ENCODE measurements at regions not wholly inside any gene's neighbourhood (a gene's known extent, or its start where the extent isn't known, plus 50 kb on each side); places are given as distances from the start of the nearest gene placed in this dataset.

DNA sequence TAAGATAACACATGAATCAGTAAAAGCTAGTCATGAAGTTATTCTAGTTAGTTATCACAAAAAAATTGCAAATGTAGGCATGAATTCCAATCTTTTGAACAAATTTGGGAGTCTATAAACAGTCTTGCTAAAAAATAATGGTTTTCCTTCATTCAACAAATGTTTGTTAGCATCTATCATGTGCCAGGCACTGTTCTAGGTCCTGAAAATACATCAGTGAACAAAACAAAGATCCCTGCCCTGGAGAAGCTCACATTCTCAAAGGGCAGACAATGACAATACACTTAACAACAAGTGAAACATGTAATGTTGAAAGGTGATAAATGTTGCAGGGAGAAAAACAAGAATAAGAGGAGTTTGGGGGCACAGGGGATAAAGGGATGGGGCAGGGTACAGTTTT lies 86.9 kb downstream of the OTX2 start:
- Histone ChIP-seq H3K4me3 (ENCODE audit: low read depth, low read length) (no peak overlapping the region), H3K9me3 (no peaks in the 10 kb centered on the region), H3K4me1 (no peaks in the 10 kb centered on the region; the same call in 1 of the 2 replicates), H3K36me3 (ENCODE audit: control insufficient read depth, insufficient read depth, low read length) (no peaks in the 10 kb centered on the region), H3K27me3 (replicated peaks; ENCODE audit: control insufficient read depth, insufficient read depth, low read length) (no peaks in the 10 kb centered on the region)
- H3K4me1 Mint-ChIP-seq (ENCODE audit: low read depth, unreplicated experiment), result peaks cover 10% of the 10 kb centered on the region
- intact Hi-C loops (cut with micrococcal nuclease; ENCODE audit: unreplicated experiment), result no loop called here
- ChIA-PET POLR2A (no interaction called here), CTCF (no interaction called here)
- no peaks in the 10 kb centered on the region for H3K9me3 Mint-ChIP-seq (ENCODE audit: unreplicated experiment)
- no peak overlapping the region for H3K4me3 Mint-ChIP-seq (ENCODE audit: unreplicated experiment)
- H3K27me3 Mint-ChIP-seq (ENCODE audit: insufficient read depth, unreplicated experiment), result no peaks in the 10 kb centered on the region
- H3K36me3 Mint-ChIP-seq (ENCODE audit: insufficient read depth, unreplicated experiment), result no peaks in the 10 kb centered on the region
- no peak overlapping the region for H3K27ac Mint-ChIP-seq (ENCODE audit: unreplicated experiment)
- no TSS peak for BruUV-seq (replicated peaks)
- no peak for DNase-seq
- TF ChIP-seq, protein P1, sequence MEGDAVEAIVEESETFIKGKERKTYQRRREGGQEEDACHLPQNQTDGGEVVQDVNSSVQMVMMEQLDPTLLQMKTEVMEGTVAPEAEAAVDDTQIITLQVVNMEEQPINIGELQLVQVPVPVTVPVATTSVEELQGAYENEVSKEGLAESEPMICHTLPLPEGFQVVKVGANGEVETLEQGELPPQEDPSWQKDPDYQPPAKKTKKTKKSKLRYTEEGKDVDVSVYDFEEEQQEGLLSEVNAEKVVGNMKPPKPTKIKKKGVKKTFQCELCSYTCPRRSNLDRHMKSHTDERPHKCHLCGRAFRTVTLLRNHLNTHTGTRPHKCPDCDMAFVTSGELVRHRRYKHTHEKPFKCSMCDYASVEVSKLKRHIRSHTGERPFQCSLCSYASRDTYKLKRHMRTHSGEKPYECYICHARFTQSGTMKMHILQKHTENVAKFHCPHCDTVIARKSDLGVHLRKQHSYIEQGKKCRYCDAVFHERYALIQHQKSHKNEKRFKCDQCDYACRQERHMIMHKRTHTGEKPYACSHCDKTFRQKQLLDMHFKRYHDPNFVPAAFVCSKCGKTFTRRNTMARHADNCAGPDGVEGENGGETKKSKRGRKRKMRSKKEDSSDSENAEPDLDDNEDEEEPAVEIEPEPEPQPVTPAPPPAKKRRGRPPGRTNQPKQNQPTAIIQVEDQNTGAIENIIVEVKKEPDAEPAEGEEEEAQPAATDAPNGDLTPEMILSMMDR (IDR thresholded peaks at IDR 0.05; ENCODE audit: insufficient read depth in 1 of 2, low read depth in 1 of 2, low read length in 1 of 2, severe bottlenecking in 1 of 2, unreplicated experiment in 1 of 2), result no peak

DNA sequence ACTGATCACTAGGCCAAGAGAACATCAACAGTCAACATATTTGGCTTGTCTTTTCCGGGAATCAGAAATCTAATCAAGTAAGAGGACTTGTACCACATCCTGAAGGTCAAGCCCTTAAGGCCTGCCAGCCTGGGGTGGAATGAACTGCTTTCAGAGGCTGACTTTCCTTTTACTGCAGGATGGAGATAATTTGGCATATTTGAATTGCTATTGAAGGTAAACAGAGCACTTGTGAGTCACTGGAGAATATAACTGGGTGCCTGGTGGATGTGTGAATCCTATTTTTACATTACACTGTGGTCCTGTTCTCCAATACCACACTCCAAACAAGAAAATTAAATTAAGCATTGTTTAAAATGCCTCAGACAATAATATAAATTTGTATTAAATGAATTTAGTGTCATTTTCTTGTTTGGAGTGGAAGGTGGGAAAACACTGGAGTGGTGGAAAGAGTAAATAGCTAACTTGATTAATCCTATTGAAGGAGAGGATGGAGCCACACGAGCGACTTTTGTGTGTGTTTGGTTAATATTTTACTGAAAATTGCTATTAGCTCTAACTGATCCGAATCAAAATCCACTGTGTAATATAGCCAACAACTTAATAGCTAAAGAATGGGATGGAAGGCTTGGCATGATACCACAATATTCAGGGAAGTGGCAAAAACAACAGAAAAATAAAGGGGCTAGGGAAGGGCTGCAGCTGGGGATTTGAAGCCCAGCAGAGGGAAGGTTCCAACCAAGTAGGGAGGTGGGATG lies 89.4 kb downstream of the OTX2 start:
- no peak overlapping the region for H3K4me3 Mint-ChIP-seq (ENCODE audit: unreplicated experiment)
- TF ChIP-seq, protein P1 (IDR thresholded peaks at IDR 0.05; ENCODE audit: insufficient read depth in 1 of 2, low read depth in 1 of 2, low read length in 1 of 2, severe bottlenecking in 1 of 2, unreplicated experiment in 1 of 2), result no peak
- H3K36me3 Mint-ChIP-seq (ENCODE audit: insufficient read depth, unreplicated experiment), result no peaks in the 10 kb centered on the region
- Histone ChIP-seq H3K4me1 (no peaks in the 10 kb centered on the region; the same call in 1 of the 2 replicates), H3K27me3 (replicated peaks; ENCODE audit: control insufficient read depth, insufficient read depth, low read length) (no peaks in the 10 kb centered on the region), H3K9me3 (no peaks in the 10 kb centered on the region), H3K36me3 (ENCODE audit: control insufficient read depth, insufficient read depth, low read length) (no peaks in the 10 kb centered on the region), H3K4me3 (ENCODE audit: low read depth, low read length) (no peak overlapping the region)
- ChIA-PET POLR2A (no interaction called here), CTCF (interaction anchor here (0.6 kb wide), 1 partner anchor 62 kb away, joined by 4 read pairs; no protein-coding TSS in a partner anchor)
- BruUV-seq (replicated peaks), result no TSS peak
- peaks cover 17% of the 10 kb centered on the region for H3K4me1 Mint-ChIP-seq (ENCODE audit: low read depth, unreplicated experiment)
- no peak overlapping the region for H3K27ac Mint-ChIP-seq (ENCODE audit: unreplicated experiment)
- no peaks in the 10 kb centered on the region for H3K9me3 Mint-ChIP-seq (ENCODE audit: unreplicated experiment)
- DNase-seq, result no peak
- intact Hi-C loops (cut with micrococcal nuclease; ENCODE audit: unreplicated experiment), result no loop called here
- no peaks in the 10 kb centered on the region for H3K27me3 Mint-ChIP-seq (ENCODE audit: insufficient read depth, unreplicated experiment)

DNA sequence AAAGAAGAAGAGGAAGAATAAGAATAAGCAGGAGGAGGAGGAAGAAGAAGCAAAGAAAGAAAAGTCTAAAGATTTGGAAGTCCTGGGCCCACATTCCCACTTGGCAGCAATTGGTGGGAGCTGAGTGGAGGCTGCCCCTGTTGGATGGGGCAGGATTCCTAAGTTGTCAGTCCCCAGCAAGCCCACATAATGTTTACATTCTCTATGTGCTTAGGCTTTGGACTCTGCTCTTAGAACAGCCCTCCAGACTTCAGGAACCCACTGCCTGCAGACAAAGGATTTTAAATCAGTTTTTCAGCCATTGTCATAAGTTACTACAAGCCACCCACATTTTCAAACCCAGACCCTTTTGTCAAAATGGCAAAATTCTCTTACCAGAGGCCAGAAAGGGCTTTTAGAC lies 92.0 kb downstream of the OTX2 start:
- H3K27ac Mint-ChIP-seq (ENCODE audit: unreplicated experiment), result no peak overlapping the region
- H3K4me1 Mint-ChIP-seq (ENCODE audit: low read depth, unreplicated experiment), result peaks cover 17% of the 10 kb centered on the region
- Histone ChIP-seq H3K9me3 (no peaks in the 10 kb centered on the region), H3K27me3 (replicated peaks; ENCODE audit: control insufficient read depth, insufficient read depth, low read length) (no peaks in the 10 kb centered on the region), H3K36me3 (ENCODE audit: control insufficient read depth, insufficient read depth, low read length) (no peaks in the 10 kb centered on the region), H3K4me3 (ENCODE audit: low read depth, low read length) (no peak overlapping the region), H3K4me1 (no peaks in the 10 kb centered on the region; the same call in 1 of the 2 replicates)
- intact Hi-C loops (cut with micrococcal nuclease; ENCODE audit: unreplicated experiment), result no loop called here
- TF ChIP-seq, protein P1 (IDR thresholded peaks at IDR 0.05; ENCODE audit: insufficient read depth in 1 of 2, low read depth in 1 of 2, low read length in 1 of 2, severe bottlenecking in 1 of 2, unreplicated experiment in 1 of 2), result no peak
- H3K27me3 Mint-ChIP-seq (ENCODE audit: insufficient read depth, unreplicated experiment), result no peaks in the 10 kb centered on the region
- no peak overlapping the region for H3K4me3 Mint-ChIP-seq (ENCODE audit: unreplicated experiment)
- POLR2A ChIA-PET, result no interaction called here
- no peaks in the 10 kb centered on the region for H3K9me3 Mint-ChIP-seq (ENCODE audit: unreplicated experiment)
- CTCF ChIA-PET, result no interaction called here
- no peaks in the 10 kb centered on the region for H3K36me3 Mint-ChIP-seq (ENCODE audit: insufficient read depth, unreplicated experiment)
- BruUV-seq (replicated peaks), result no TSS peak
- no peak for DNase-seq

Data from Caco-2 (cell line).